ENCODE measurements at regions not wholly inside any gene's neighbourhood (a gene's known extent, or its start where the extent isn't known, plus 50 kb on each side); places are given as distances from the start of the nearest gene placed in this dataset.

DNA sequence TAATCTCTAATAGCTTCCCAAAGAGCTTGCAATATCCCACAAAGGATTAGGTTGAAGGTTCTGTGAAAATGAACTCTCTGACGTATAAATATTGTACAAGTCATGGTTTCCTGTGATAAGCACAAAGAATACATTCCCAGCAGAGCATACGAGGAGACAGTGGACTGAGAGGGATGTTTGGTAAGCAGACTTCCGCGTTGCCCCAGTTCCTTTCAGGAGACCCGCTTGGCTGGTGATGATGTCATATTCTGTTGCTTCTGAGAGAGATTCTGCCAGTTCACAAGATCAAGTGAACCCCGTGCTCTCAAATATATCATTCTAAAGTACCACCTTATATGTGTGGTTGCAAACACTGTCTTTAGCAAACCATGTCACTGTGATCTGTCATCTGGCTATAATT is 323.9 kb upstream of the CASK start:
- TF ChIP-seq, protein P1, sequence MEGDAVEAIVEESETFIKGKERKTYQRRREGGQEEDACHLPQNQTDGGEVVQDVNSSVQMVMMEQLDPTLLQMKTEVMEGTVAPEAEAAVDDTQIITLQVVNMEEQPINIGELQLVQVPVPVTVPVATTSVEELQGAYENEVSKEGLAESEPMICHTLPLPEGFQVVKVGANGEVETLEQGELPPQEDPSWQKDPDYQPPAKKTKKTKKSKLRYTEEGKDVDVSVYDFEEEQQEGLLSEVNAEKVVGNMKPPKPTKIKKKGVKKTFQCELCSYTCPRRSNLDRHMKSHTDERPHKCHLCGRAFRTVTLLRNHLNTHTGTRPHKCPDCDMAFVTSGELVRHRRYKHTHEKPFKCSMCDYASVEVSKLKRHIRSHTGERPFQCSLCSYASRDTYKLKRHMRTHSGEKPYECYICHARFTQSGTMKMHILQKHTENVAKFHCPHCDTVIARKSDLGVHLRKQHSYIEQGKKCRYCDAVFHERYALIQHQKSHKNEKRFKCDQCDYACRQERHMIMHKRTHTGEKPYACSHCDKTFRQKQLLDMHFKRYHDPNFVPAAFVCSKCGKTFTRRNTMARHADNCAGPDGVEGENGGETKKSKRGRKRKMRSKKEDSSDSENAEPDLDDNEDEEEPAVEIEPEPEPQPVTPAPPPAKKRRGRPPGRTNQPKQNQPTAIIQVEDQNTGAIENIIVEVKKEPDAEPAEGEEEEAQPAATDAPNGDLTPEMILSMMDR (IDR thresholded peaks at IDR 0.05; ENCODE audit: low read length), result no peak
- no peak for TF ChIP-seq EZH2 (IDR thresholded peaks at IDR 0.05; ENCODE audit: borderline replicate concordance, low read length)
- H4K20me1 ChIP-seq (ENCODE audit: insufficient read depth, low read length), result no peaks in the 10 kb centered on the region
- H3K27ac ChIP-seq (ENCODE audit: low read depth, low read length, poor library complexity, severe bottlenecking), result peak overlapping the region; percentile 12
- H3K9me2 ChIP-seq (ENCODE audit: low read depth, low read length), result no peaks in the 10 kb centered on the region
- H2AFZ ChIP-seq (ENCODE audit: low read length), result peak overlapping the region; percentile 98
- no peaks in the 10 kb centered on the region for H3K36me3 ChIP-seq (ENCODE audit: insufficient read depth, low read length)
- H3K4me3 ChIP-seq (ENCODE audit: low read depth, low read length, poor library complexity, severe bottlenecking), result peak overlapping the region; percentile 19
- H3K4me1 ChIP-seq (ENCODE audit: insufficient read depth, low read length, severe bottlenecking), result peaks cover 18% of the 10 kb centered on the region
- H3K4me2 ChIP-seq (ENCODE audit: low read length), result peak overlapping the region; percentile 63
- no peaks in the 10 kb centered on the region for H3F3A ChIP-seq (ENCODE audit: insufficient read depth, low read length)
- H3K27me3 ChIP-seq (ENCODE audit: insufficient read depth, low read length), result no peaks in the 10 kb centered on the region
- no peak overlapping the region for H3K9ac ChIP-seq (ENCODE audit: low read length)
- H3K9me3 ChIP-seq (ENCODE audit: low read length), result no peaks in the 10 kb centered on the region
- H3K79me2 ChIP-seq (ENCODE audit: insufficient read depth, low read length), result no peaks in the 10 kb centered on the region

DNA sequence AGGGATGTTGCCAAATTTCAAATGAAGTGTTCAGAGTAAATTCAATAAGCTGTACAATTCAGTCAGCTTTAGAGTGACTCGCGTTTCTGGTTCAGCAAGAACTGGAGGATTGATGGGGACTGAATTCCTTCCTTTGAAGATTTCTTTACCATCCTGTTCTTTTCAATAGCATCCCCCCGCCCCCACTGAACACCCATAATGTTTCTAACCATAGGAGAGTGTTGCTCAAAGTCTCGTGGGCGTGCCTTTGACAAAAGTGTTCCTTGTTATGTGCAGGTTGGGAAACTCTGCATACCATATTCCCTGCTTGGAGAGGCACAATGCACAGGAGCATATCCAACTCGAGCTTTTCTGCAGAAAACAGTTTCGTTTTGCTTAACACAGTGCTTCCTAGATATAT is 323.5 kb upstream of the CASK start:
- H4K20me1 ChIP-seq (ENCODE audit: insufficient read depth, low read length), result no peaks in the 10 kb centered on the region
- H3K9ac ChIP-seq (ENCODE audit: low read length), result no peak overlapping the region
- H3K4me2 ChIP-seq (ENCODE audit: low read length), result peak overlapping the region; percentile 63
- H3F3A ChIP-seq (ENCODE audit: insufficient read depth, low read length), result no peaks in the 10 kb centered on the region
- H3K9me2 ChIP-seq (ENCODE audit: low read depth, low read length), result no peaks in the 10 kb centered on the region
- peak overlapping the region; percentile 98; the same call in 1 of the 2 replicates for H2AFZ ChIP-seq (ENCODE audit: low read length)
- H3K4me1 ChIP-seq (ENCODE audit: insufficient read depth, low read length, severe bottlenecking), result peaks cover 18% of the 10 kb centered on the region
- no peaks in the 10 kb centered on the region for H3K27me3 ChIP-seq (ENCODE audit: insufficient read depth, low read length)
- H3K4me3 ChIP-seq (ENCODE audit: low read depth, low read length, poor library complexity, severe bottlenecking), result peak overlapping the region; percentile 19
- no peaks in the 10 kb centered on the region for H3K36me3 ChIP-seq (ENCODE audit: insufficient read depth, low read length)
- H3K27ac ChIP-seq (ENCODE audit: low read depth, low read length, poor library complexity, severe bottlenecking), result no peak overlapping the region
- H3K79me2 ChIP-seq (ENCODE audit: insufficient read depth, low read length), result no peaks in the 10 kb centered on the region
- TF ChIP-seq EZH2 (IDR thresholded peaks at IDR 0.05; ENCODE audit: borderline replicate concordance, low read length), result no peak
- TF ChIP-seq, protein P1 (IDR thresholded peaks at IDR 0.05; ENCODE audit: low read length), result no peak
- no peaks in the 10 kb centered on the region for H3K9me3 ChIP-seq (ENCODE audit: low read length)

DNA sequence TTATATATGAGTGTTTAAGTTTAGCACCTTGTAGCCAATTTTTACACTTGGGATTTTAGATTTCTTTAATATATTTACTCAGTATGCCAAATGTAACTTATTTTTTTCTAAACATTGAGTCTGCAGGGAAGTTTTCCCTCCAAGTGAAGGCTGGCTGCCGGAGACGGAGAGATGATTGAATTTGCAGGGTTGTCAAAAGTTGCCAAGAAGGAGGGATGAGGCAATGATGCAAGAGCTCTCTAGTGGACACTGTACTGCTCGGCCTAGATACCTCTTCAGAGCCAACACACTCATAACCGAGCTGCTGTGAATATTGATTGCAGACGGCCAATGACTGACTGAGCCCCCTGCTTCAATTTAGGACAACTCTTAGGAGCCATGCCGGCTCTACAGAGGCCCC is 318.6 kb upstream of the CASK start:
- Histone ChIP-seq H3K27ac (ENCODE audit: low read depth, low read length, poor library complexity, severe bottlenecking) (no peak overlapping the region), H3K4me3 (ENCODE audit: low read depth, low read length, poor library complexity, severe bottlenecking) (no peak overlapping the region), H3K79me2 (ENCODE audit: insufficient read depth, low read length) (no peaks in the 10 kb centered on the region), H3K9ac (ENCODE audit: low read length) (no peak overlapping the region), H3K4me2 (ENCODE audit: low read length) (no peak overlapping the region), H4K20me1 (ENCODE audit: insufficient read depth, low read length) (no peaks in the 10 kb centered on the region), H3F3A (ENCODE audit: insufficient read depth, low read length) (no peaks in the 10 kb centered on the region), H2AFZ (ENCODE audit: low read length) (no peak overlapping the region), H3K27me3 (ENCODE audit: insufficient read depth, low read length) (no peaks in the 10 kb centered on the region), H3K4me1 (ENCODE audit: insufficient read depth, low read length, severe bottlenecking) (peaks cover 9% of the 10 kb centered on the region), H3K36me3 (ENCODE audit: insufficient read depth, low read length) (no peaks in the 10 kb centered on the region), H3K9me3 (ENCODE audit: low read length) (no peaks in the 10 kb centered on the region), H3K9me2 (ENCODE audit: low read depth, low read length) (no peaks in the 10 kb centered on the region)
- TF ChIP-seq, protein P1 (IDR thresholded peaks at IDR 0.05; ENCODE audit: low read length), result no peak
- no peak for TF ChIP-seq EZH2 (IDR thresholded peaks at IDR 0.05; ENCODE audit: borderline replicate concordance, low read length)

Data from OCI-LY1 (cell line).